SHP77 treated with DMSO at 0.1 percent for 48 hours (cell line): ENCODE measurements at regions not wholly inside any gene's neighbourhood (a gene's known extent, or its start where the extent isn't known, plus 50 kb on each side); places are given as distances from the start of the nearest gene placed in this dataset.
"Not testable (repeated sequence)": the region's sequence is repeated elsewhere in the genome, so short reads cannot be mapped to it uniquely, and the experiment has no call there.

Source experiments
- DNase-seq: peaks from one replicate; lab custom pipeline; 2025; lab: John Stamatoyannopoulos, UW

- DNase-seq = no peak
Measured at GRCh38 chr5:114952876-114953275, 216.8 kb downstream of the TRIM36 start.

GRCh38 chr5:114949756-114950155 lies 220.0 kb downstream of the TRIM36 start:
- DNase-seq = no peak

- no peak for DNase-seq
Measured at GRCh38 chr5:114948986-114949621, 220.6 kb downstream of the TRIM36 start.

- DNase-seq = no peak
Measured at GRCh38 chr5:114948363-114948762, 221.3 kb downstream of the TRIM36 start.

GRCh38 chr5:114940709-114941108 lies 229.0 kb downstream of the TRIM36 start:
- no peak for DNase-seq

GRCh38 chr5:114935490-114935889 lies 234.2 kb downstream of the TRIM36 start:
- no peak for DNase-seq

GRCh38 chr5:114928644-114929462 lies 240.9 kb downstream of the TRIM36 start:
- no peak for DNase-seq

- DNase-seq = no peak
Measured at GRCh38 chr5:114924769-114925168, 244.9 kb downstream of the TRIM36 start.

- no peak for DNase-seq
Measured at GRCh38 chr5:114912189-114912920, 257.4 kb downstream of the TRIM36 start.

- no peak for DNase-seq
Measured at GRCh38 chr5:114910727-114911126, 259.0 kb downstream of the TRIM36 start.

- no peak for DNase-seq
Measured at GRCh38 chr5:114909424-114909823, 260.3 kb downstream of the TRIM36 start.

- no peak for DNase-seq
Measured at GRCh38 chr5:114903767-114904166, 265.9 kb downstream of the TRIM36 start.

- DNase-seq = no peak
Measured at GRCh38 chr5:114898602-114899001, 271.1 kb downstream of the TRIM36 start.

- no peak for DNase-seq
Measured at GRCh38 chr5:114883675-114884074, 286.0 kb downstream of the TRIM36 start.

- no peak for DNase-seq
Measured at GRCh38 chr5:114859438-114859735, 310.3 kb downstream of the TRIM36 start.

GRCh38 chr5:114858665-114859437 lies 310.9 kb downstream of the TRIM36 start:
- no peak for DNase-seq

GRCh38 chr5:114857941-114858551 lies 311.7 kb downstream of the TRIM36 start:
- peak; percentile 41 for DNase-seq

- not testable (repeated sequence) for DNase-seq
Measured at GRCh38 chr5:114844711-114845110, 325.0 kb downstream of the TRIM36 start.

GRCh38 chr5:114839360-114839759 lies 330.3 kb downstream of the TRIM36 start:
- no peak for DNase-seq

GRCh38 chr5:114838937-114839336 lies 330.8 kb downstream of the TRIM36 start:
- no peak for DNase-seq

GRCh38 chr5:114830114-114830513 lies 339.6 kb downstream of the TRIM36 start:
- no peak for DNase-seq

GRCh38 chr5:114822863-114823262 lies 346.8 kb downstream of the TRIM36 start:
- DNase-seq = no peak
